BJ (cell line): ENCODE measurements at regions not wholly inside any gene's neighbourhood (a gene's known extent, or its start where the extent isn't known, plus 50 kb on each side); places are given as distances from the start of the nearest gene placed in this dataset.

ENCODE experiments used
- CTCF ChIA-PET: fragments of 350-600 bp; formaldehyde crosslinking; extraction: SDS; loops from one replicate; lab custom pipeline; 2021; ENCODE audit warnings: antibody characterized with exemption, inconsistent platforms; lab: Yijun Ruan, JAX
- POLR2A ChIA-PET: fragments of 300-600 bp; sonication (Branson Sonifier 250); formaldehyde crosslinking; extraction: SDS; loops from one replicate; lab custom pipeline; 2021; ENCODE audit warnings: antibody characterized with exemption; lab: Charles Lee
- DNase-seq: peaks from one replicate; pipeline ENCODE4 v3.0.0-alpha.2; 2011; ENCODE audit warnings: low read depth
- H3K27me3 ChIP-seq: 2 replicates; pipeline ENCODE4 v1.6.0; 2011; ENCODE audit warnings: low read length; ENCODE audit not compliant: control insufficient read depth, insufficient read depth
- H3K36me3 ChIP-seq: 2 replicates; pipeline ENCODE4 v1.5.1; 2011; ENCODE audit warnings: low read length; ENCODE audit not compliant: control insufficient read depth, insufficient read depth
- H3K4me3 ChIP-seq: 2 replicates; pipeline ENCODE4 v1.5.1; 2011; ENCODE audit warnings: low read depth, mild to moderate bottlenecking, control low read depth, low read length
- TF ChIP-seq, protein P1 (sequence below): IDR thresholded peaks from 2 replicates; pipeline ENCODE4 v1.5.1; 2011; ENCODE audit warnings: low read depth, mild to moderate bottlenecking, control low read depth, inconsistent platforms, low read length, moderate library complexity; ENCODE audit not compliant: insufficient read depth

DNA sequence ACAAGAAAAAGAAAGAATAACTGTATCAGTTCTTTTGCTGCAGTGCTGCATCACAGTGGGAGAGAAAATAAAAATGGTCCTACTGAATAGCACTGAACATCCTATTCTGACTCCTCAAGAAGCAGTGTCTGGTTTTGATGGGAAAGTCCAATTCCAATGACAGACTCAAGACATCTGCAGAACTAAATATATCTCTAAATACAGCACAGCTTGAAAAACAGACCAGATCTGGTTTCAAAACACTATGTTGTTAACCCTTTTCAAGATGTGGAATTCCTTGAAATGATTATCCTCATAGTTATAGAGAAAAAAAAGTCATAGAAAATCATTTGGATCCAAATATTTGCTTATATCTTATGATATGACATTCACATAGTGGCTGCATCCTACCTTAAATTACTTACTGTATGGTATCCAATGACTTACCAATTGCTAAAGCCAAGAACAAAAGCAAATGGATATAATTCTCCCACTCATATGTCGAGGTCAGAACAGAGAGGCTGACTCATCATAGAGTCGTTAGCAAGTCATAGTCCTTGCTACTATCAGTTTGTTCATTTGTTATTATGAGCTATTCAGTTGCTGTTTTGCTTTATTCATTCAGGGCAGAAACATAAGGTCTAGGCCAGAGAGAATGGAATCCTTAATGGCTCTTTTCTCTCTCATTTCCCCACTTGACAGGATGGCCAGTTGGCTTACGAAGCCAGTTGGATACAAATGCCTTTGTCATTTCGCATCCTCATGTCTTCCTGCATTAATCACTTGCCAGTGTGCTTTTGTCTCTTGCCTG lies 62.5 kb upstream of the ACVR2A start:
- TF ChIP-seq, protein P1, sequence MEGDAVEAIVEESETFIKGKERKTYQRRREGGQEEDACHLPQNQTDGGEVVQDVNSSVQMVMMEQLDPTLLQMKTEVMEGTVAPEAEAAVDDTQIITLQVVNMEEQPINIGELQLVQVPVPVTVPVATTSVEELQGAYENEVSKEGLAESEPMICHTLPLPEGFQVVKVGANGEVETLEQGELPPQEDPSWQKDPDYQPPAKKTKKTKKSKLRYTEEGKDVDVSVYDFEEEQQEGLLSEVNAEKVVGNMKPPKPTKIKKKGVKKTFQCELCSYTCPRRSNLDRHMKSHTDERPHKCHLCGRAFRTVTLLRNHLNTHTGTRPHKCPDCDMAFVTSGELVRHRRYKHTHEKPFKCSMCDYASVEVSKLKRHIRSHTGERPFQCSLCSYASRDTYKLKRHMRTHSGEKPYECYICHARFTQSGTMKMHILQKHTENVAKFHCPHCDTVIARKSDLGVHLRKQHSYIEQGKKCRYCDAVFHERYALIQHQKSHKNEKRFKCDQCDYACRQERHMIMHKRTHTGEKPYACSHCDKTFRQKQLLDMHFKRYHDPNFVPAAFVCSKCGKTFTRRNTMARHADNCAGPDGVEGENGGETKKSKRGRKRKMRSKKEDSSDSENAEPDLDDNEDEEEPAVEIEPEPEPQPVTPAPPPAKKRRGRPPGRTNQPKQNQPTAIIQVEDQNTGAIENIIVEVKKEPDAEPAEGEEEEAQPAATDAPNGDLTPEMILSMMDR: no peak
- DNase-seq: no peak
- no peaks in the 10 kb centered on the region for H3K36me3 ChIP-seq
- no peak overlapping the region for H3K4me3 ChIP-seq
- no peaks in the 10 kb centered on the region for H3K27me3 ChIP-seq
- ChIA-PET CTCF (interaction anchor here (1.3 kb wide), 1 partner anchor 15 kb away, joined by 3 read pairs; no protein-coding TSS in a partner anchor), POLR2A (no interaction called here)

DNA sequence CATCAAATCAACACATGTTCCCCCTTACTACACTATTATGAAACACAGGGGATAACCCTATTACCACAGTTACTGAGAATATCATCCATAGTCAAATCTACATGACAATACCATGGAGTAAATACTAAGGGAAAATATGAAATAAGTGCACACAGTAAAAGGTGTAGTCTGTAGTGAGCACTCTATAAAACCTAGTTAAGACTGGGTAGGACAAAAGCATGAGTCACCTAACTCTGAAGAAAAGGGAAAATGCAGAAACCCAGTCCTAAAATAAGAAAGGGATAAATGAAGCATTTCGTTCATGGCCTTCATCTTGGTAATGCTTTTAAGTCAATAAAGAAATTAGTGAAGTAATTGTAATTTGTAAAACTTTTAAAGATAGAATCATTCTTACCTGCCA lies 65.4 kb upstream of the ACVR2A start:
- TF ChIP-seq, protein P1: no peak
- H3K27me3 ChIP-seq: no peaks in the 10 kb centered on the region
- ChIA-PET CTCF (no interaction called here), POLR2A (no interaction called here)
- H3K4me3 ChIP-seq: no peak overlapping the region
- H3K36me3 ChIP-seq: no peaks in the 10 kb centered on the region
- no peak for DNase-seq

DNA sequence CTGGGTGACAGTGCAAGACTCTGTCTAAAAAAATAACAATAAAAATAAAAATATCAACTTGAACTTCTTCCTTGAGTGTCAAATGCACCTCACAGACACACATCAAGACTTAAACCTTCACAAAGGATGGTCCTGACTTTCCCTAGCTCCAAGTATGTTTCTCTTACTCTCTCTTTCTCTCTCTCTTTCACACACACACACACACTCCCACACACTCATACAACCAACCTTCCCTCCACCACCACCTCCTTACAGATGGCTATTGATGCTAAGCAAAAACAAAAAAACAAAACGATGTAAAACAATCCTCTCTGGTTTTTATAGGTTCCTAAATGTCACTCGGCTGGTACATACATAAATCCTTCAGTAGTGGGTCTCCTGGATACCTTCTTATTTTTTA lies 67.4 kb upstream of the ACVR2A start:
- TF ChIP-seq, protein P1: no peak
- ChIA-PET CTCF (interaction anchor here (0.6 kb wide), 1 partner anchor 38 kb away, joined by 3 read pairs; no protein-coding TSS in a partner anchor), POLR2A (no interaction called here)
- no peaks in the 10 kb centered on the region for H3K27me3 ChIP-seq
- no peaks in the 10 kb centered on the region for H3K36me3 ChIP-seq
- no peak overlapping the region for H3K4me3 ChIP-seq
- DNase-seq: no peak

DNA sequence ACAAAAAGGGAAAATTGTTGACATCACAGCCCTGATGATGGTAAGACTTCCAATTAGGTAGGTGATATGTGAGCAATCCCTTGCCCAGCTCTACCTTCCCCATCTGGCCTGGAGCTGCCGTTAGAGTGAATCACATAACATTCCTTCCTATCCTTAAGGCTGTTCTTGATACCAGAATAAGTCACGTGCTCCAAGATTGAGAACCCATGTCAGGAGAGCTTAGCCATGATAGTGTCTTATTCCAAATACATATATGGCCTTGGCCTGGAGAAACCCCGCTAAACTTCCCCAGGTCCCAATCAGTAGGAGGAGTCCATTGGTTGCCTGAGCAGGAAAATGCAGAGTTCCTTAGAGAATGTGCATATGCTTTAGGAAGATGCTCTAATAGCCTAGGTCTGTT lies 70.0 kb upstream of the ACVR2A start:
- Histone ChIP-seq H3K4me3 (no peak overlapping the region), H3K27me3 (no peaks in the 10 kb centered on the region), H3K36me3 (no peaks in the 10 kb centered on the region)
- TF ChIP-seq, protein P1: no peak
- no peak for DNase-seq
- CTCF ChIA-PET: no interaction called here
- POLR2A ChIA-PET: no interaction called here

DNA sequence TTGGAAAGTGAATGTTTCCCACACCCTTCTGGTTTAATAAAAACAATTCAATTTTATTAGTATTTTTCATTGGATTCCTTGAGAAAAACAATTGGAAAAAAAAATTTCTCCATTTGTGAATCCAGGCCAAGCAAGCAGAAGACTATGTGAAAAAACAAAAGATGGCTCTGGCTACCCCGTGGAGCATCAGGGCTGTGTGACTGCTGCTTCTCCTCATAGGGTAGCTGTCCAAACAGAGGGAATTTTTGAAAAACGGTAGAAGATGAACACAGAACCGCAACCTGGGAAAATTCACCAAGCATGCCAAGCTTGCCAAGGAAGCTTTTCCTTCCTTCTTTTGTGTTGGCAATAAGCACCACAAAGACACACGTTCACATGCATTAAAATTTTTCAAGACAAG lies 71.3 kb upstream of the ACVR2A start:
- no peak for DNase-seq
- ChIA-PET CTCF (no interaction called here), POLR2A (no interaction called here)
- H3K36me3 ChIP-seq: no peaks in the 10 kb centered on the region
- H3K27me3 ChIP-seq: no peaks in the 10 kb centered on the region
- TF ChIP-seq, protein P1: no peak
- H3K4me3 ChIP-seq: no peak overlapping the region
